Dermis microvascular lymphatic vessel endothelial cell (primary cell): ENCODE measurements at regions not wholly inside any gene's neighbourhood (a gene's known extent, or its start where the extent isn't known, plus 50 kb on each side); places are given as distances from the start of the nearest gene placed in this dataset.

Source experiments
- DNase-seq, 2 donors: peaks; one replicate each; pipeline versions ENCODE4 v3.0.0 to v3.0.0-alpha.2; 2010; ENCODE audit warnings: low read depth in 2 of 2

DNA sequence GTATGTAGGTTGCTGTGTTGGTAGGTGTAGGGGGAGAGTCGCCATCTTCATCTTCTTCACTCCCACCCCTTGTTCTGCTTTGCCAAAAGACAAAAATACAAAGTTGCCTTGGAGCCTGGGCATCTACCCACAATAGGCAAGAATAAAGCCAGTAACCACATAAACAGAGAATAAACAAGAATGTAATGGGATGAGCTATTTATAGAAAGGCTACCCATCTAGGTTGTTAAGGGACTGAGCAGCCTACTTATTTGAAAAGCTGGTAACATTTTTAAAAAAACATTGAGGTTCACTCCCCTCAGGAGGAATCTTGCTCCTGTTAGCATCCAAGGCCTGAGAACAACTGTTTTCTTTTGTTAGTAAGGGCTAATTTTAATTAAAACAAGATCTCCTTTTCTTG lies 301.4 kb upstream of the STXBP5 start:
- DNase-seq = no peak

- no peak for DNase-seq
These were observed 300.8 kb upstream of the STXBP5 start for GRCh38 chr6:146903451-146903850.

- DNase-seq = no peak
These were observed 299.6 kb upstream of the STXBP5 start for GRCh38 chr6:146904596-146904995.

- peak in 1 of 2 donors; percentile 62 for DNase-seq
These were observed 299.0 kb upstream of the STXBP5 start for GRCh38 chr6:146905181-146905704.

GRCh38 chr6:146908786-146909185 lies 295.4 kb upstream of the STXBP5 start:
- no peak for DNase-seq

- DNase-seq = no peak
These were observed 294.8 kb upstream of the STXBP5 start for GRCh38 chr6:146909376-146909775.

DNA sequence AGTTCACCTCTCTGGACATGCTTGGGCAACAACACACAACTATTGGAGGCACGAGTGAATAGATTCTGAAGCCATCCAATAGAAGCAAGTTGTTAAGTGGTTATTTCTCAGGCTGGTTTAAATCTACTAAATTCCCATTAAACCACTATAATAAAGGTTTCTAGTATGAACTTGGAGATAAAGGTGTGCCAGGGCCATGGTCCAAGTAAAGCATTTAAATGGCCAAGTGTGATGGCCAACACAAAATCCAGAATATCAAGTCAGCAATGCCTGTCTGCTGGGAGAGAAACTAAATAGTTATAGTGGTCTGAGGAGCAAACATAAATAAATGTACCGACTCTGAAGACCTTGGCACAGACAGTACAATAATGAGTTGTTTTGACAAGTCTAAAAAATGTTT lies 294.3 kb upstream of the STXBP5 start:
- no peak for DNase-seq

DNA sequence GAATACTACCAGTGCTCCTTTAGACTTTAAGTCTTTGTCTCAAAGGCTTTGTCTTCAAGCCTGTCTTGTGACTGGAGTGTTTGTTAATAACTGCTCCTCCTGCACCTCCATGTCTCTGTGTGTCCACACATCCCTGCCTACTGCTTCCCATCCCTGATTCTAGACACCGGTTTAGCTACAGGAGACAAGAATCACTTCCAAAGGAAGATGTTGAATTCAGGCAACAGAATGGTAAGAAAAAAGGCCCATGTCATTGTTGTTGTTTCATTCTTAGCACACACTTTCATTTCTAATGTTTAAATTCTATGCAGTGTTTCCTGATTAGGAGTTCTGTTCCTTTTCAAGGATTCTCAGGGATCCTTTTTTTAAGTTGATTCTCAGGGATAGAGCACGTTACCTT lies 293.6 kb upstream of the STXBP5 start:
- no peak for DNase-seq

DNA sequence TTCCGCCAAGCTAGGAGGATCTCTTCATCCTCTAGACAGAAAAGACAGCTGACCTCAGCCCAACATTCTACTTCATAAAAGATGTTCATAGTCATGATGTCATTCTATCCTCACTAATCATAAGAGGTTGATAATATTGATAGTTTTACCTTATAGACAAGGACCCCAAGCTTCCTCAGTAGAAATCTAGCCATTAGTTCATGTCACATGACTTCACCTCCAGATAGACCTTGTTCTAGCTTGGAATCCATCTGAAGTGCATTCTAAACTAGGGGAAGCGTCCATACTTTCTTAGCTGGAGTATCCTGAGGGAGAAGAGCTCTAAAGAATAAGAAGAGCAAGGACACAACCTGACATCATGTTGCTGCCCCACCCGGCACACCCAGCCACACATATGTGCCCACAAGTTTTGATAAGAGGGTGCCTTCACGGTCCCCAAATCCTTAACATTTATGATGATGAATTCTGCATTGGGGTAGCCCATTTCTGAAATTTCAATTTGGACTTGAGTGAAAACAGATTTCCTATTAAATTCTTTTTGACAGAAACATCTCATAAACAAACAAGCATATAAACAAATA lies 292.5 kb upstream of the STXBP5 start:
- no peak for DNase-seq

GRCh38 chr6:146912730-146913685 lies 291.2 kb upstream of the STXBP5 start:
- no peak for DNase-seq

DNA sequence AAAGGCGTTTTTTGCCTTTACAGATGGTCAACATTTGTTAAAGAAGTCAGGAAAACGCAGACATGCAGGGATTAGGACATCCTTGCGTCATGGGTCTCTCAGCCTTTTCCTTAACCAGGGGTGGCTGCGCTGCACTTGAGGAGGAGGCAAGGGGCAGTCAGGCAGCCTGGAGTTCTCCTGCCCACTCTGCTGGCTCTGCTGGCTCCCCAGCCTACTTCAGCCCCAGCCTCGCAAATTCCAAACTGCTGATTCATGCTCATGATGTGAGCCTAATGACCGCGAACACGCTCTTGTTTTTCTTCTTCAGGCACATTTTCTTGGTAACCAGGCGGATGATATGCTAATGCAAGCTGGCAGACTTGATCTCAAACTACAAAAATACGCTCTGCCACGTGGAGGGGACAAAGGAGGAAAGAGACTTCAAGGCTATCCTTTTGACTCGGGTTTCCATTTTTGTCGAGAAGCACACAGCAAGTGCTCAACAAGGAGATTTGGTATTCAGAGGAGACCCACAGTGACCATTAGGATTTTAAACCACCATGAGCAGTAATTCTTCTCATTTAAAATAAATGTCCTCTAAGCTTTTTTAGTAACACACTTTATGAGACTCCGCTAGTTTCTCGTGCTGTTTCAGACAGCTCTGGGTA lies 290.3 kb upstream of the STXBP5 start:
- DNase-seq = peak in 1 of 2 donors; percentile 95

DNA sequence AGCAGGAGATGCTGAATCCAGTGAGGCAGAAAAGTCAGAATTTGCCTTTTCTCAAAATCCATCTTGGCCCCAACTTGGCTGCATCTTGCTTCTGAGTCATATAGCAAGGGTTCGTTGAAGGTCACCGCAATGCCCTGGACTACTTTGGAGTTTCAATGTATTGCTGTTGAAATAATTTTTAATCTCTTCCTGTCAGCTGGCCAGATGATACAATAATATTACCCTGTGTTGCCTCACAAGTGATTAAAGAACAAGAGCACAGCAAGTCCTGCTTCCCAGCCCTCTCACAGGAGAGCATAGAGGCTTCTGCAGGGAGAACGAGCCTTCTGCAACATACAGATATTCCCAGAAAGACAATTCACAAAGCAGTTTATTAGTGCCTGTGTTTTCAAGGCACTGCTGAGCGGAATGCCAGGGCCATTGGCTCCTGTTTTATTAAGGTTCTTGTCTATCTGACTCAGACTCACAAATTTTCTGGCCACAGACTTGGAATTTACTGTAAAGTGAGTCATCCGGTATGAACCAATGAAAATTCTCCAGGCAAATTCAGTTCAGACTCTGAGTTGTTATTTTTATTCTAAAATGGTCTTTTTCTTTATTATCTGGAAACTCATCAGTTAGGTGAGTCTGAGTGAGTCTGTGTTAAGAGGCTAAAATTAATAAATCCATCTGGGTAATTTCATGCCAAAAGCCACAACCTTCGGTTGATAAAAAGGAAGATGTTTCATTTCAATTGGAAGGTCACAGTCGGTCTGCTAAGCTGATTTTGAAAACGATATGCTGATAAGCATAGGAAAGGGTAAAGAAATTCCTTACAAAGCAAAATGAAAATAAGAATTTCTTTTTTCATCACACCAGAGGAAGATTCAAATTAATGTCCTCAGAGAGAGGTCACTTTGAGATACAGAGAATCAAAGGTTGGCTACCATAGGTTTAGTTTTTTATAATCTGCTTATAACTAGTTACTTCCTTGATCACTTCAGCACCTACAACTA lies 289.4 kb upstream of the STXBP5 start:
- peak in 1 of 2 donors; percentile 91 for DNase-seq

DNA sequence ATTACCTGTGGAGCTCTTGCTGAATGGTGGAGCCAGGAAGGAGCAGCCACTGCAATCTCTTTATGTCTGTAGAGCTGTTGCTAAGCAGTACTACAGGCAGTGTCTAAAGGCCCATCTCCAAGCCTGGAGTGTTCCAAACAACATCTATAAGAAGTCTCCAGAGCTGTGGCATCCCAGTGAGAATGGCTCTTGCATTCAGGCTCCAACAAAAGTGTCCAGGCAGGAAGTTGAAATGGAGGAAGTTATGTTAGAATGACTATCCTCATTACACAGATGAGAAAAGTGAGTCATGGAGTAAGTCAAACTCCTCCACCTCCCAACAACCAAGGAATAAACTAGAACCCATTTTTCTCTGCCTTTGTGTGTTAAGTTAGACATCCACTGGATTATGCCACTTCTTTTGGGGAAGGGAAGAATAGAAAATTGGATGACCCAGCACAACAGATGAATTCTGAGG lies 288.5 kb upstream of the STXBP5 start:
- DNase-seq = peak in 1 of 2 donors; percentile 49

GRCh38 chr6:146916435-146917025 lies 287.7 kb upstream of the STXBP5 start:
- DNase-seq = no peak

DNA sequence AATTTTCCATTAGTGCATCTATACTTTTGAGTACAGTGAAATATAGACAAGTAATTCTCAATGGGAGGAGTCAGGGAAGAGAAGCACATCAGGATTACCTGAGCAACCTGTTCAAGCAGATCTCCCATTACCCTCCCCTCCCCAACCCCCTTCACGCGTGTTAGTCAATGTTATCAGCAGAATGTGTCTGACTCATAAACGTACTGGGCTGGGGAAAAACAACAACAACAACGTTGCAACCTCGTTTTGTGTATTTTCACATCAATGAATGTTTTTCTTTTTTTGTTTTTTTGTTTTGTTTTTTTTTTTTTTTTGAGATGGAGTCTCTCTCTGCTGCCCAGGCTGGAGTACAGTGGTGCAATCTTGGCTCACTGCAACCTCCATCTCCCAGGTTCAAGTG lies 287.0 kb upstream of the STXBP5 start:
- DNase-seq = no peak

GRCh38 chr6:146917979-146918378 lies 286.2 kb upstream of the STXBP5 start:
- no peak for DNase-seq

- no peak for DNase-seq
These were observed 285.2 kb upstream of the STXBP5 start for GRCh38 chr6:146919017-146919416.

- no peak for DNase-seq
These were observed 280.9 kb upstream of the STXBP5 start for GRCh38 chr6:146923205-146923833.

- DNase-seq = no peak
These were observed 278.4 kb upstream of the STXBP5 start for GRCh38 chr6:146925846-146926245.

DNA sequence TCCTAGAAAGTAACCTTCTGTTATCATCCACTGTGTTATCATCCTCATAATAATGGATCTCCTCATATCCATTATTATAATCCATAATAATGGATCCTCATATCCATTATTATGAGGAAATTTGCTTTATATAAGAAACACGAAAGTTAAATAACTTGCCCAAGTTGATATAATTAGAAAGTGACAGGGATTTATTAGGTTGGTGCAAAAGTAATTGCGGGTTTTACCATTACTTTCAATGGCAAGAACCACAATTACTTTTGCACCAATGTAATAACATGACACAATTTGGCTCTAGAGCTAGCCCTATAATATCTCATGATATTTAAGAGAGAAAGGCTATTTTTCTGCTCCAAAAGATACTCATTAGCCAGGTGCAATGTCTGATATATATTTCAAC lies 275.7 kb upstream of the STXBP5 start:
- DNase-seq = no peak
